OCI-LY7 (cell line): ENCODE measurements at regions not wholly inside any gene's neighbourhood (a gene's known extent, or its start where the extent isn't known, plus 50 kb on each side); places are given as distances from the start of the nearest gene placed in this dataset.

Experiments
- CTCF ChIP-seq: fragments of 200-600 bp; sonication (generic); conservative IDR thresholded peaks from 2 replicates; pipeline ENCODE4 v1.5.1; 2014; ENCODE audit warnings: mild to moderate bottlenecking, antibody characterized with exemption, low read length, moderate library complexity, mixed read lengths
- EZH2phosphoT487 ChIP-seq: fragments of 200-600 bp; sonication (generic); IDR thresholded peaks from 2 replicates; pipeline ENCODE4 v1.6.1; 2018; ENCODE audit warnings: low read depth, borderline replicate concordance, mild to moderate bottlenecking, mixed run types, antibody characterized with exemption, low read length, moderate library complexity, mixed read lengths

DNA sequence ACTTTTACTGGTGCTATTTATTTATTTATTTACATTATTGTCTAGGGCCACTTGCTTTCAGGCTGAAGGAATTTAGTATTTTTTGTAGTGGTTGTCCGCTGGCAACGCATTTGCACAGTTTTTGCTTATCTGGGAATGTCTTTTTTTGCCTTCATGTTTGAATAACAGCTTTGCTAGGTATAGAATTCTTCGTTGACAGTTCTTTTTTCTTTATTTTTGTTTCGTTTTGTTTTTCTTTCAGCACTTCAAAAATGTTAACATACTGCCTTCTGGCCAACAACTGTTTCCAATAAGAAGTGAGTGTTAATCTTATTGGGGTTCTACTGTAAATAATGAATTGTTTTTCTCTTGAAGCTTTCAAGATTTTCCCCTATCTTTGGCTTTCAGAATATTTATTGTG is 252.7 kb upstream of the TARS1 start:
- TF ChIP-seq CTCF = no peak
- no peak for TF ChIP-seq EZH2phosphoT487
